Body of pancreas (tissue), 4 donors: ENCODE measurements at regions not wholly inside any gene's neighbourhood (a gene's known extent, or its start where the extent isn't known, plus 50 kb on each side); places are given as distances from the start of the nearest gene placed in this dataset.

Experiments used
- CTCF ChIP-seq, 7 experiments: fragments of 450-650 bp in 4 of 7; fragments of 200-600 bp in 3 of 7; sonication (generic) in 3 of 7; IDR thresholded peaks; one replicate each; pipeline ENCODE4 v1.5.1; 2016 to 2019; ENCODE audit warnings: antibody characterized with exemption in 7 of 7
- POLR2A ChIP-seq, 3 donors: fragments of 450-650 bp; IDR thresholded peaks; one replicate each; pipeline ENCODE4 v1.6.1; 2016; ENCODE audit warnings: antibody characterized with exemption in 3 of 3, mild to moderate bottlenecking in 2 of 3

- no peak for TF ChIP-seq CTCF (IDR thresholded peaks at IDR 0.05)
- TF ChIP-seq POLR2A (IDR thresholded peaks at IDR 0.05) = no peak
These were observed 147.8 kb downstream of the EDN3 start for GRCh38 chr20:59448196-59448595.
